Fibroblast of skin of left quadriceps (primary cell): ENCODE measurements at regions not wholly inside any gene's neighbourhood (a gene's known extent, or its start where the extent isn't known, plus 50 kb on each side); places are given as distances from the start of the nearest gene placed in this dataset.
A peak's percentile ranks its signal among the peaks of the same experiment; 100 is the strongest.
"Not testable (repeated sequence)": the region's sequence is repeated elsewhere in the genome, so short reads cannot be mapped to it uniquely, and the experiment has no call there.

Experiments used
- DNase-seq, 2 experiments: peaks; one replicate each; pipeline ENCODE4 v3.0.0-alpha.2; 2013; ENCODE audit warnings: low read depth in 2 of 2

DNA sequence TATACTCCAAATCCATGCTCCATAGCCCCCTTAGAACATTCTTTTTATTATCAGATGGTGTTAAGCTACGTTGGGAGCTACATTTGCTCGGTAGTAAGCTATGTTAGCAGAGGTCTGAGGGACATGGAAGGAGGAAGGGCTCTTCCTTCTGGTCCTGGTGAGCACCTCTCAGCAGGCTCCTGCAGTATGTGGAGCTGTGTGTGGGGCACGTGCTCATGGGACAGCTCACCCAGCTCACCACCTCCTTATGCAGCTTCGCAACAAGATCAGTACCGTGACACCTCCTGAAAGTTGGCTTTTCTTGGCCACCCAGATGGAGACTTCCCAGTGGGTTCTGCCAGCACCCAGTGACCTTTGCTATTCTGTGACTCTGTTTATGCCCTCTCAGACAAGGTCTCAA lies 400.5 kb upstream of the SLC10A2 start:
- no peak for DNase-seq

DNA sequence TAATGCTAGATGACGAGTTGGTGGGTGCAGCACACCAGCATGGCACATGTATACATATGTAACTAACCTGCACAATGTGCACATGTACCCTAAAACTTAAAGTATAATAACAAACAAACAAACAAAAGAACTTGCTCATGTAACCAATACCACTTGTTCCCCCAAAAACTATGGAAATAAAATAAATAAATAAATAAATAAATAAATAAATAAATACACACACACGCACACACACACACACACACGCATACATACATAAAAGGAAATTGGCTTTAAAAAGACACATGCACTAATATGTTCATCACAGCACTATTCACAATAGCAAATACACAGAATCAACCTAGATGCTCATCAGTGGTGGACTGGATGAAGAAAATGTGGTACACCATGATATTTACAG lies 394.0 kb upstream of the SLC10A2 start:
- DNase-seq = not testable (repeated sequence)

DNA sequence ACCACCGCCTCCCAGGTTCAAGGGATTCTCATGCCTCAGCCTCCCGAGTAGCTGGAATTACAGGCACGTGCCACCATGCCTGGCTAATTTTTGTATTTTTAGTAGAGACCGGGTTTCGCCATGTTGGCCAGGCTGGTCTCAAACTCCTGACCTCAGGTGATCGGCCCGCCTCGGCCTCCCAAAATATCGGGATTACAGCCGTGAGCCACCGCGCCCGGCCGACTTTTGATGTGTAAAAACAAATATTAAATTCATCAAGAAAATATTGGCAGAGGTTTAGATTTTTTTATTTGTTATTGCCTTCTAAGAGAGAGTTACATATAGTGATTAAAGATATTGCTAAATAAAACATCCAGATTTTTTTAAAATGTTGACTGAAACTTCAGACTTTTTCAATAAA lies 390.8 kb upstream of the SLC10A2 start:
- not testable (repeated sequence) for DNase-seq

DNA sequence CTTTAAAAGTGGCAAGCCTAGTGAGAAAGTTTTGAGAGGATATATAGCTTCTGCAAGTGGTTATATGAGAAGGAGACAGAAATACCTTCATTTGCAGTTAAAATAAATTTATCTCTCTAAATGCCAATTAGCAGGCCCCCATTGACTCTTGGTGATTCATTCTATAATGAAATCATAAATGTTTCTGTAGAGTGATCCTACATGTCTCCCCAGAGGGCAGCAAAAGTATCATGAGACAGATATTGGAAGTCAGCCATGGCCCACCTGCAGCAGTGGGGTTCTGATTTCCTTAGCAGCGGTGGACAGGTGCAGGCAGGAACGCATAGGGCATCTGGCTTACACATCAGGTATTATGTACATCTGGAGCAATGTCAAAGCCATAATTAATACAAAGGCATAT lies 385.4 kb upstream of the SLC10A2 start:
- no peak for DNase-seq

DNA sequence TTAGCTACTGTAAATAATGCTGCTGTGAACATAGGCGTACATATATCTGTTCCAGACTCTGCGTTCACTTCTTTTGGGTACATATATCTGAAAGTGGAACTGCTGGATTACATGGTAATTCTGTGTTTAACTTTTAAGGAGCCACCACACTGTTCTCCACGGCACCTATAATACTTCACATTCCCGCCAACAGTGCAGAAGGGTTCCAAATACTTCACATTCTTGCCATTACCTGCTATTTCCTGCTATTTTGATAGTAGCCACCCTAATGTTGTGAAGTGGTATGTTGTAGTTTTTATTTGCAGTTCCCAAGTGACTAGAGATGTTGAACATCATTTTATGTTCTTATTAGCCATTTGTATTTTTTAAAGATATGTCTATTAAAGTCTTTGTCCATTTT lies 377.4 kb upstream of the SLC10A2 start:
- DNase-seq = no peak

DNA sequence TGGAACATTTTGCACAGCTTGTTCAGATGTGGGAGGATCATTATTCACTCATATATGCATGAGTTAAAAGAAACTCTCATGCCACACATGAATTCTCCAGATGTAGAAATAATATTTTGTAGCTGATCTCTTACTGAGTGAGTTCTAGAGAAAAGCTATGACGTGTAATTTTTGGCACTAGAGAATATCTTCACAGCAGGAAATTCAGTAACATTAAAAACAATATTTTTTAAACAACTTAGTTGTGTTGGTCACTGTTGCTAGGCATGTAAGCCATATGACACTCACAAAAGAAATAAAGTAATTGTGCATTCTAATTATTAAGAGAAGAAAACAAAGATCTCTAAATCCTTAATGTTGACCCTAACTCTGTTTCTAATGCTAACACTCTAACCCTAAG lies 371.4 kb upstream of the SLC10A2 start:
- DNase-seq = no peak

DNA sequence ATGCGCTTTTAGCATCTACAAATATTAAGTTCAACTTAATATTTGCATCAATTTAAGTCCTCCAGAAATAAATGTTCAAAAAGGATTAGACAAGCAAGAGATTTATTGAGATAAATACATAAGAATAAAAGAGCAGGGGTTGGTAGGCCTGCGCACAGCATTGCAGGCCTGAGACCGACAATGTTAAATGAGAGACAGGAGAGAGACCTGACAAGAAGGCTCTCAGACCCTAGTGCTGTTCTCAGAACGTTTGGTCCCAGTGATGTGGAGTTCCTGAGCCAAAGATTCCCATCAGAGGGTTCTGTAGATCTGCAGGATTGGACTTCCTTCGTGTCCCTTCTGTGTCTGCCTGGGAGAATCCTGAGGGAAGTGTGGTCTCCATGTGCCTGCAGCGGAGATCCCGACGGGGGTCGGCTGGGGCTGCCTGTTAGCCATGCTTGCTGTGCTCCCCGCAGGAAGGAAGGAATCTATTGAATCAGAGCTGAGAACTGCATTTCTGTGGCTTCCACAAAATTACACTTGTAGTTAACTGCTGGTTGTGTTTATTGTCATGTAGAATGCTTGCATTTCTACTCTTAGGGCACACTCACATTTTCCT lies 369.9 kb upstream of the SLC10A2 start:
- DNase-seq = no peak

DNA sequence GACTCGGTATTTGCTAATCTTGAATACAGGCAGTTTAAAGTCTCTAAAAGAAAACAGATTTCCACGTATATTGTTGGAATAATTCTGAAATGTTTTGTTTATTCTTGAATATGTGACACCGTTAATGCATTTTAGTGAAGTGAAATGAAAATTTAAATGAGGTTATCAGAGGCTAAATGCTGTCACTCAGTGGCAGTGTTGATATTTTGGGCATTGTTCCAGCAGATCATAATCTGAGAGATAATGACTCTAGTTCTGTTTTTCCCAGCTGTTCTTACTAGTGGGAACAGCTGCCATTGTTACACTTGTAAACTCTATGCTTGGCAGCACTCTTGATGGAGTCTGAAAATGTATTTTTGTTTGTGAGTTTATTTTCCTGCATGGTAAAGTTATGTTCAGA lies 365.6 kb upstream of the SLC10A2 start:
- no peak for DNase-seq

DNA sequence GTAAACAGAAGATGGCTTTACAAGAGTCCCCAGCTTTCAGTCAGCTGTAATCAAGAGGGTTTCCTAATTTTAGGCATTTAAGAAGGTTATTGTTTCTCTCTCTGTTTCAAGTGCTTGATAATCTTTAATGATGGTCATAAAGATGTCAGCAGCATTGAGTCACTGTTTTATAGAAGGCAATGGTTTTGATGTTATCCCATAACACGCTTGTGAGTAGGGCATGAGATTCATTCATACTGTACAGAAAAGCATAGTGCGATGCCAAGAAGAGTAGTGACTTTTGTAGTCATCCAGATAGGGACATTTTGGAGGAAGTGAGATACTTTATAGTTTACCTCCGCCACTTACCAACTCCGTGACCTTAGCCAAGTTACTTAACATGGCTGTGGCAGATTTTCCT lies 364.2 kb upstream of the SLC10A2 start:
- no peak for DNase-seq

DNA sequence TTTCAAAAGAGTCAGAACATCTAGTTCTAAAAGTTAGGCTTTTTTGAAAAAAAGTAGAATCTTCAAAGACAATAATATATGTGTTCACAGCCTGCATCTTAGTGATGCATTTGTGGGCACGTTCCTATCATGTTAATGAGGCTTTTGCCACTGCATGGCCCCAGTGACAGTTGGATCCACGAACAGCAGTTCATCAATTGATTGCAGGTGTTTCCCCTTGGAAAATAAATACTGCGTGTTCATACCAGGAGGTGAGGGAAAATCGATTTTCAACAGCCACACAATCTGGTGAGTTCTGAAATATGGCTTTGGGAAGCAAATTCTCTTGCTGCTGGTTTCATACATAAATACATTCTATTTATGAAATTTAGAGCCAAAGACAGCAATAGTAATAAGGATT lies 343.8 kb upstream of the SLC10A2 start:
- DNase-seq = no peak

DNA sequence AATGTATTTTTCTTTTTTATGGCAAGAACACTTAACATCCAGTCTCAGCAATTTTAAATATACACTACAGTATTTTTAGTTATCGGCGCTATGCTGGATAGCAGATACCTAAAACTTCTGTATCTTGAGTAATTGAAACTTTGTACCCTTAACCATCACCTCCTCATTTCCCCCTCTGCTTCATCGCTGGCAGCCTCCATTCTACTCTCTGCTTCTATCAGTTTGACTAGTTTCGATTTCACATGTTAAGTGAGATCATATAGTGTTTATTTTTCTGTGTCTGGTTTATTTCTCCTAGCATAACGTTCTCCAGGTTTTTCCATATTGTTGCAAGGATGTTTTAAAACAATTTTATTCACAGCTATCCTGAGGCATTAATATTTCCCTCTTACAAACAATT lies 340.8 kb upstream of the SLC10A2 start:
- no peak for DNase-seq

DNA sequence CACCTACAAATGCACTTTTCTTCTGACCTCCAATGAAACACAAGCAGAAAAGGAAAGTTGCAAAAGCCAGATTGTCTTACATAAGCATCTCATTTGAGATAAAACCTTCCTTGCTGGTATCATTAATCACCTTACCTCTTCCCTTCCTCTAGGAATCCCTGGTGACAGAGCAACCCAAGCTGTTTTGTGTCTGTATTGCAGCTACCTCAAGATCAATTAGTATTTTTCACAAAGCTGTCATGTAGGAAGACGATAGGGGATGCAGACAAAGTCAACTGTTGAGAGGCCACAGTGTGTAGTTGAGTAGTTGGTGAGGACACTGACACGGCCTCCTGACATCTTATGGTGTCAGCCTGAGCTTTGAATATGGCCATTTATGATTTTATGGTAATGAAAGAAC lies 339.1 kb upstream of the SLC10A2 start:
- no peak for DNase-seq

DNA sequence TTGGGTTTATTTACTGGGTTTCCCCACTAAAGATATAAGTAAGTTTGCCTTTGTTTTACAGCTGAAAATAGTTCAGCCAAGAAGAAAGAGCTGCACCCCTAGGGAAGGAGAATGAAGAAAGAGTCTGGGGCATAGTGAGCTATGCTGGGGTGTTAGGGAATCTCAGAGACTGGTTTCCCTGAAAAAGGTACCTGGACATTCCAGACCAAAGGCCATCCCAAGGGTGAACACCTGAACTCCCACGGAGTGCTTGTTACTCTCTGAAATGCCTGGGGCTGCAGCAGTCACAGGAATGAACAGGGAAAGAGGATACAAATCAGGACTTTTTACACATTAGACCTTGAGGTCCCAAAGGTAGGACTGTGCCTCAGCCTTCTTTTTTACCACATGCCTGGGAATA lies 337.6 kb upstream of the SLC10A2 start:
- DNase-seq = no peak

DNA sequence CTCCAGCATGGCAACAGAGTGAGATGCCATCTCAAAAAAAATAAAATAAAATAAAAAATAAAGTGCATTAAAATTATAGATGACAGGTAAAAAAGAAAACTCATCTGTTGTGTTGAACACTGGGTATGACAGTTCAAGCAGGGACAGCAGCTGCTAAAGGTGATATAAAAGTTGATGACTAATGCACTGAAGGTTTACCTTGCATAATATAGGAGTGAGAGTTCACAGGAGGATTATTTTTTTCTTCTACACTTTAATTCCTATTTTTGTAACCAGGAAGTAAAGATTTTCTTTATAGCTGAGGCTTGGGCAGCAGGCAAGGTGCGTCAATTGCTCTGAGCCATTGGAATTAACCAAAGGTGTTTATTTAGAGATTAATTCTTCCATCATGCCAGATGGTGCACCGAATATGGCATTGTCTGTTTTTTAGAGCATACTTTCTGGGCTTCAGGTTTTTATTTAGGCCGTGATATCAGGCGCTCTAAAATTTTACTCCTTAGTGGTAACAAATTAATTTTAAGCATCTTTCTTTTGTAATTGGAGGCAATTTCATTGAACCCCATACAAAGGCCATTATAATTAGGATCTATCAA lies 337.0 kb upstream of the SLC10A2 start:
- no peak for DNase-seq

DNA sequence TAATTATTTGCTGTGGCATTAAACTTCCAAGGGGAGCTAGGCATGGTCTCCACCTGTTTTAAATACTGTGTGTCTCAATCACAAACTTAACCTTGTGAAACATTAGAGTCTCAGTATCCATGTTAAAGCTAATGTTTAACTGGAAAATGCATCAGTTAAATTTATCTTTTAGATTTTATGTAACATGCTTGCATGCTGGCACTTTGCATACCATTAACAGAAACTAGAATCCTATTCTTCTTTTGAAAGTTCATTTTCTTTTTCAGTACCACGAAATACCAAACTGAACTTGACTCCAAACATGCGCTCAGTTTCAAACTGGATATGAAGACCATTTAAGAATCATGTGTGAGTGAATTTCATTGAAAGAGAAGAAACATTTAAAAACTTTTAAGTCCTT lies 328.9 kb upstream of the SLC10A2 start:
- DNase-seq = no peak

DNA sequence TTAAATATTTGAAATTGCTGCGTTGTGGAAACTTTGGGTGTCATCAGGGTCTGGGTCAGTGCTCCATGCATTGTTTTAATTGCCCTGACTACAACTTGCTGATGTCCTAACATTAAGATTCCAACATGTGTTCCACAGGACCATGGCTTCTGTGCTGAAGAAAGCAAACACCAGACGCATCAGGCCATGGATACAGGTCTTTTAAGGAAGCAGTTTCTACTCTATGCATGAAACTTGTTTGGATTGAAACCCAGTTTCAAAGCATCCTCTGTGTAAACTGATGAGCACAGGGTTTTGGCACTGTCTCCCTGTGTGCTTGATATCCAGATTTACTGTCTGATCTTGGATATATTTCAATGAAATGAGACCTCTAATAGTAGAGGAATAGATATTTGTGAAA lies 328.4 kb upstream of the SLC10A2 start:
- DNase-seq = no peak

DNA sequence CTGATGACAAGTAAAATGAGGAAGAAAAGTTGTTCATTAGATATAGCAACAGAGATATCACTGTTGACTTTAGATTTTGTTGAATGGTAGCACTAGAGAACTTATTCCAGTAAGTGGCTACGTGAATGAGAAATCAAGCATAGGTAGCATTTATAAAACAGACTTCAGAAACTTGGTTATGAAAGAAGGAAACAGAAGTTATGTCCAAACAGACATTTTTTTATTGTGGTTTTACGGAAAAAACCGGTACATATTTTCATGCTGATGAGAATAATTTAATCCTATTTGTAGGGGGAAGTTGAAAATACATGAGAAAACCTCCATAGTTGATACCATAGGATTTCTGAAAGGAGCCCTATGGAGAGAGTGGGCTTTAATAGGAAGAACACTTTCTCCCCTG lies 325.7 kb upstream of the SLC10A2 start:
- DNase-seq = no peak

DNA sequence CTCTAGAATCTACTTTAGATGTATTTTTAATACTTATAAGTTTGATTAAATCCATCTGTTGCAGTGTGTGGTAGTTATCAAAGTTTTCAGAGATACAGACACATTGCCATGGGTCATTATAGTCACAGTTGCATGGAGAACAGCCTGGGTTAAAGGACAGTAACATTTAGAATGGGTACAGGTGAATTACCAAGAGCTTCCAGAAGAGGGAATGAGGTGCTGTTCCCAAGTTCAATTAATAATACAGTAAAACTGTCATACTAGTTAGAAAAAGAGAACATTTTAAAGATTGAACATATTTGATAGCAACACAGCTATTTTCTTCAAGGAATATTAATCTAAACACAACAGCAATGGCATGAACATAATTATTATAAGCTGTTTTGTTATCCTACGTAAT lies 322.6 kb upstream of the SLC10A2 start:
- DNase-seq = no peak

DNA sequence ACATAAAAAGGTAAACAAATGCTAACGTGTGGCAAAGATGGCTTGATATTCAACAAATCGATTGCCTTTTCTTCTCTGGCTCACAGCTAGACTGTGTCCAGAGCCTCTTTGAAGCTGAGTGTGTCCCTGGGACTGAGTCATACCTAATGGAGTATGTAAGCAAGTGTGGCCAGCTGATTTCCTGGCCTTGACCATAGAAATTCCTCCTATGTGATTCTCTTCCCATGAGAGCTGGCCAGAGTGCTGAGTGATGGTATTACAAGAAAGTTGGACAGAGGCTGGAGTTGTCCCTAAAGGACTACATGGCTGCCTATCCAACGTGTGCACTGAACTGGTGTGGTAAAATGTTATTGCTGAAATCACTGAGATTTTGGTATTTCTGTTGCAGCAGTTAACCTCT lies 320.1 kb upstream of the SLC10A2 start:
- peak in 1 of 2 experiments; percentile 7 for DNase-seq

DNA sequence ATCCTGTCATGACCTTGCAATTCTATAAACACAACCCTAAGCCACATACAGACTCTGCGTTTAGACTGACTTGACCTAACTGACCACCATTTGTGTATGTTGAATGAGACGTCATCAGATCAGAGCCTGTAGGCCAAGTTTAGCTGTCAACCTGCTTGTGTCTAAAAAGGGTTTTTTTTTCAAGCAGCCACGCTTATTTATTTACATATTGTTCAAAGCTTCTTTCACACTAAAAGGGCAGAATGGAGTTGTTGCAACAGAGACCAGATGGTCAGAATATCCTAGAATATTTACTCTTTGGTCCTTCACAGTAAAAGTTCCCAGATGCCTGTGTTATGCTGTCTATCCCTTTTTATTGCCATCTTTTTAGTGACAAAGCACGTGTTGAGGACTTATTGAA lies 307.7 kb upstream of the SLC10A2 start:
- no peak for DNase-seq

DNA sequence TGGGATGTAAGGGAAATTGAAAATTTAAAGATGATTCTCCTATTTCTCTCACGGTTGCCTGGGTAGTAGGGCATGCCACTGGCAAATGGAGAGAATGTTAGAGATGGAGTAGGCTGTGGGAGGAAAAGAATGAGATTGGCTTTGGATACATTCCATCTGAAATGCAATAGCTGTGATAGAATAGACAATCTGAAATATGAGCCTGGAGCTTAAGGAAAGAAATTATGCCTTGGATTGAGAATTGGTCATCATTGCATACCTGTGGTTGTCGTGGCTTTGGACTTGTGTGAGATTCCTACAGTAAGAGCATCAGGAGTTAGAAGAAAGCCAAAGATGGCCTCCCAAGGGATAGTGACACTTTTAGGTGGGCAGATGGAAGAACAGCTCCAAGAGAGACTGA lies 305.1 kb upstream of the SLC10A2 start:
- DNase-seq = peak; percentile 56 to 62

DNA sequence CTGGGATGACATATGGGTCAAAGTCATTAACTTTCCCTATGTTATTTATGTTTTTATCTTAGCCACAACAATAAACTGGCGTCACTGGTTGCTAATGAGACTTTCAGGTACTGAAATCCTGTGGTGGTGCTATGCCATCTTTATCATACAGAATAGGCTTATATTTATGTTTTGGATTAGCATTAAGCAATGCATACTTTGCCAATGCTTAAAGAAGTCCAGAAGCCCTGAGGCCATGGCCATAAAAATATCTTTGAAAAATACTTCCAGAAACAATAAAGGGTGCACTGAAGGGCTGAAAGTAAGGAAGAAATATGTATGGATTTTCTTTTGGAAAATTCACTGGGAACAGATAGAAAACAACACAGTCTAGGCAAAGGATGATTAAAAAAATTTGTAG lies 304.6 kb upstream of the SLC10A2 start:
- no peak for DNase-seq

DNA sequence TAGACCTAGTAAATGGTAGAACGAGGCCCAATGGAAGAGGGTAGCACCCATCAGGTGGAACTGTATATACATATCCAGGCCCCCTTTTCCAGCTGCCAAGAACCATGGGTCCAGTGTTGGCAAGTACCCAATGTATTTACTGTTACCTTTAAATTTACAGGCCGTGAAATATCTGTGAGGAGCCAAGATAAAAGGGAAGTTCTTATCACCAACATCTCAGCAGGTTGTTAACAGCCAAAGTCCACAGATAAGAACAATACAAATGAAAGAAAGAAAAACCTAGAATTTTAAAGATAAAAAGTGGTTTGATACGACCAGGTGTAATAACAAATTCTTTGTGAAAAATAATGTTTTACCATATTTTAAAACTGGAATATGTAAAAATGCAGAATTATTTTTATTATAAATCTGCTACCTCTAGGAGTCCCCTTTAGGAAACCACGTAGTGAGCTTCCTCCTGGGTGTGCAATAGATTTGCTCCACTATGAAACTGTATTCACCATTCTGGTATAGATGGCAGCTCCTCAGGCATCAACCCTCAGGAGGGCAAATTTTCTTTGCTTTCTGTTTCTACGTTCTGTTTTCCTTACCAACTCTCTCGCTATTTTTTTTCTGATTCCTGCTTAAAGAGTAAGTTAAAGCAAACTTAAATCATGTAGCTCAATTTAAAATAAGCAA lies 292.2 kb upstream of the SLC10A2 start:
- DNase-seq = no peak
